ENCODE measurements at regions not wholly inside any gene's neighbourhood (a gene's known extent, or its start where the extent isn't known, plus 50 kb on each side); places are given as distances from the start of the nearest gene placed in this dataset.

- no peak overlapping the region for H3K4me3 ChIP-seq (replicated peaks; ENCODE audit: low read depth, low read length)
- TF ChIP-seq, protein P1, sequence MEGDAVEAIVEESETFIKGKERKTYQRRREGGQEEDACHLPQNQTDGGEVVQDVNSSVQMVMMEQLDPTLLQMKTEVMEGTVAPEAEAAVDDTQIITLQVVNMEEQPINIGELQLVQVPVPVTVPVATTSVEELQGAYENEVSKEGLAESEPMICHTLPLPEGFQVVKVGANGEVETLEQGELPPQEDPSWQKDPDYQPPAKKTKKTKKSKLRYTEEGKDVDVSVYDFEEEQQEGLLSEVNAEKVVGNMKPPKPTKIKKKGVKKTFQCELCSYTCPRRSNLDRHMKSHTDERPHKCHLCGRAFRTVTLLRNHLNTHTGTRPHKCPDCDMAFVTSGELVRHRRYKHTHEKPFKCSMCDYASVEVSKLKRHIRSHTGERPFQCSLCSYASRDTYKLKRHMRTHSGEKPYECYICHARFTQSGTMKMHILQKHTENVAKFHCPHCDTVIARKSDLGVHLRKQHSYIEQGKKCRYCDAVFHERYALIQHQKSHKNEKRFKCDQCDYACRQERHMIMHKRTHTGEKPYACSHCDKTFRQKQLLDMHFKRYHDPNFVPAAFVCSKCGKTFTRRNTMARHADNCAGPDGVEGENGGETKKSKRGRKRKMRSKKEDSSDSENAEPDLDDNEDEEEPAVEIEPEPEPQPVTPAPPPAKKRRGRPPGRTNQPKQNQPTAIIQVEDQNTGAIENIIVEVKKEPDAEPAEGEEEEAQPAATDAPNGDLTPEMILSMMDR (IDR thresholded peaks at IDR 0.05; ENCODE audit: insufficient read depth, low read length, poor library complexity, severe bottlenecking) = no peak
- no peak for DNase-seq (ENCODE audit: extremely low read depth, insufficient read length)
- no peaks in the 10 kb centered on the region for H3K27me3 ChIP-seq (replicated peaks; ENCODE audit: control insufficient read depth, insufficient read depth, low read length)
- no peaks in the 10 kb centered on the region for H3K36me3 ChIP-seq (ENCODE audit: control insufficient read depth, insufficient read depth, low read length)
Observed at GRCh38 chr1:111045033-111045722, 81.5 kb upstream of the LRIF1 start.

DNA sequence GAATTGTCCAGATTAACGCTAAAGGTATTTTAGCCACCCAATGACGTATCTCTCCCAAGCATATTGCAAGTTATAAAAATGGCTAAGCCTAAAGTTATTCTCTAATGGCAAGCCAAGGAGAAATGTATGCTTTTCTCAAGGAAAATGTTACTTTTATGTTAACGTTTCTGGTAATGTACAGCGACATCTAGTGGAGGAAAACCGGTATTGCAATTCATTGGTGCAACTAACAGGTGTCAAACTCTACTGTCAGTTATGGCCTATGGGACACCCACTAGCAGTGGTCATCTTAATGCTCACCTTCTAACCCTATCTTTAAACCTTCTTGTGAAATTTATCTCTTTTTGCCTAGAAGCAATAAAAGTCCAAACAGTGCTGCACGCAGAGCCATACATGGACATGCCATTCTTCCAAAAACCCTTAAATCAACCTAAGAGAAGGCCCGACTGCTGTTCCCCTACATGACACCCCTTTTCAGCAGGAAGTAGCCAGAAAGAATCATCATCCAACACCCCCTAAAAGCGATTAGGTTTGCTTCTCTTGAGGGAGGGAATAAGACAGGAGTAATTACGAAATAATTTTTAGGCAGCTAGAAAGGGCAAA lies 68.7 kb upstream of the LRIF1 start:
- TF ChIP-seq, protein P1 (IDR thresholded peaks at IDR 0.05; ENCODE audit: insufficient read depth, low read length, poor library complexity, severe bottlenecking) = peak; percentile 73

DNA sequence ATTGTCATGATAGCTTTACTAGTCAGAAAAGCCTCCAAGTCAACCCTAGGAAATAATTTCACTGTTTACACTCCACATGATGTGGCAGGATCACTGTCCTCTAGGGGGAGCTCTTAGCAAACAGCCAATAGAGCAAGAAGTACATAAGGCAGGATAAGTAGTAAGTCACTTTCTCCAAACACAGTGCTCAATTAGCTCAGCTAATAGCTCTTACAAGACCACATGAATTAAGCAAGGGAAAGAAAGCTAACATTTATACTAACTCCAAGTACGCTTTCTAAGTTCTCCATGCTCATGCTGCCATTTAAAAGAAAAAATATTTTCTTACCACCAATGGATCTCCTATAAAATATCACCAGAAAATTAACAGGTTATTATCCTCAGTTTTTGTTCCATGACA lies 66.9 kb upstream of the LRIF1 start:
- H3K36me3 ChIP-seq (ENCODE audit: control insufficient read depth, insufficient read depth, low read length) = no peaks in the 10 kb centered on the region
- H3K27me3 ChIP-seq (replicated peaks; ENCODE audit: control insufficient read depth, insufficient read depth, low read length) = no peaks in the 10 kb centered on the region
- H3K4me3 ChIP-seq (replicated peaks; ENCODE audit: low read depth, low read length) = no peak overlapping the region
- DNase-seq (ENCODE audit: extremely low read depth, insufficient read length) = peak; percentile 41
- TF ChIP-seq, protein P1 (IDR thresholded peaks at IDR 0.05; ENCODE audit: insufficient read depth, low read length, poor library complexity, severe bottlenecking) = peak; percentile 91

More for the DNA sequence above, 68.7 kb upstream of the LRIF1 start:
- no peak overlapping the region for H3K4me3 ChIP-seq (replicated peaks; ENCODE audit: low read depth, low read length)
- H3K27me3 ChIP-seq (replicated peaks; ENCODE audit: control insufficient read depth, insufficient read depth, low read length) = no peaks in the 10 kb centered on the region
- no peak for DNase-seq (ENCODE audit: extremely low read depth, insufficient read length)
- H3K36me3 ChIP-seq (ENCODE audit: control insufficient read depth, insufficient read depth, low read length) = no peaks in the 10 kb centered on the region

- Histone ChIP-seq H3K27me3 (replicated peaks; ENCODE audit: control insufficient read depth, insufficient read depth, low read length) (no peaks in the 10 kb centered on the region), H3K4me3 (replicated peaks; ENCODE audit: low read depth, low read length) (no peak overlapping the region), H3K36me3 (ENCODE audit: control insufficient read depth, insufficient read depth, low read length) (no peaks in the 10 kb centered on the region)
- no peak for DNase-seq (ENCODE audit: extremely low read depth, insufficient read length)
- TF ChIP-seq, protein P1 (IDR thresholded peaks at IDR 0.05; ENCODE audit: insufficient read depth, low read length, poor library complexity, severe bottlenecking) = no peak
Observed at GRCh38 chr1:111025109-111025508, 61.4 kb upstream of the LRIF1 start.

DNA sequence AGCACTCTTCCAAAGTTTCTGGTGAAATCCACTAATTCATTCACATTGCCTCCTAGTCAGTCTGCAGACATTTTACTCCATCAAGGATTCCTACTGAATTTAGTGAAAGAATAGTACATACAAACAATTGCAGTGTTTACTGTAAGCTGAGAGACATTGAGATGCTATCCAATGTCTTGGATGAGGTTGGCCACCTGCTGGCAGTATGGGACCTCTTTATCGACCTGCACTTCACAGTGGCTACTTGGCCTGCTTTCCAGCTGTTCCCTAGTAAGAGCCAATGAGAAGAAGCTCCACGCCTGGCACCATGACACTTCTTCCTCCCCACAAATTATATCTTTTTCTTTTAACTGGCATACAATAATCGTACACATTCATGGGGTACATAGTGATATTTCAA lies 51.5 kb upstream of the LRIF1 start:
- DNase-seq (ENCODE audit: extremely low read depth, insufficient read length) = no peak
- TF ChIP-seq, protein P1 (IDR thresholded peaks at IDR 0.05; ENCODE audit: insufficient read depth, low read length, poor library complexity, severe bottlenecking) = peak; percentile 20
- H3K36me3 ChIP-seq (ENCODE audit: control insufficient read depth, insufficient read depth, low read length) = no peaks in the 10 kb centered on the region

More for the DNA sequence above, 51.5 kb upstream of the LRIF1 start:
- H3K27me3 ChIP-seq (replicated peaks; ENCODE audit: control insufficient read depth, insufficient read depth, low read length) = no peaks in the 10 kb centered on the region
- no peak overlapping the region for H3K4me3 ChIP-seq (replicated peaks; ENCODE audit: low read depth, low read length)

Data from GM06990 (cell line).